AG08396 (cell line): ENCODE measurements at regions not wholly inside any gene's neighbourhood (a gene's known extent, or its start where the extent isn't known, plus 50 kb on each side); places are given as distances from the start of the nearest gene placed in this dataset.

Experiments used
- DNase-seq: peaks from one replicate; pipeline ENCODE4 v3.0.0; 2012; ENCODE audit warnings: low spot score, mixed read lengths

GRCh38 chr9:134585746-134586706 is 55.6 kb upstream of the COL5A1 start:
- DNase-seq = peak; percentile 71

- no peak for DNase-seq
Observed at GRCh38 chr9:134589748-134590147, 51.9 kb upstream of the COL5A1 start.

DNA sequence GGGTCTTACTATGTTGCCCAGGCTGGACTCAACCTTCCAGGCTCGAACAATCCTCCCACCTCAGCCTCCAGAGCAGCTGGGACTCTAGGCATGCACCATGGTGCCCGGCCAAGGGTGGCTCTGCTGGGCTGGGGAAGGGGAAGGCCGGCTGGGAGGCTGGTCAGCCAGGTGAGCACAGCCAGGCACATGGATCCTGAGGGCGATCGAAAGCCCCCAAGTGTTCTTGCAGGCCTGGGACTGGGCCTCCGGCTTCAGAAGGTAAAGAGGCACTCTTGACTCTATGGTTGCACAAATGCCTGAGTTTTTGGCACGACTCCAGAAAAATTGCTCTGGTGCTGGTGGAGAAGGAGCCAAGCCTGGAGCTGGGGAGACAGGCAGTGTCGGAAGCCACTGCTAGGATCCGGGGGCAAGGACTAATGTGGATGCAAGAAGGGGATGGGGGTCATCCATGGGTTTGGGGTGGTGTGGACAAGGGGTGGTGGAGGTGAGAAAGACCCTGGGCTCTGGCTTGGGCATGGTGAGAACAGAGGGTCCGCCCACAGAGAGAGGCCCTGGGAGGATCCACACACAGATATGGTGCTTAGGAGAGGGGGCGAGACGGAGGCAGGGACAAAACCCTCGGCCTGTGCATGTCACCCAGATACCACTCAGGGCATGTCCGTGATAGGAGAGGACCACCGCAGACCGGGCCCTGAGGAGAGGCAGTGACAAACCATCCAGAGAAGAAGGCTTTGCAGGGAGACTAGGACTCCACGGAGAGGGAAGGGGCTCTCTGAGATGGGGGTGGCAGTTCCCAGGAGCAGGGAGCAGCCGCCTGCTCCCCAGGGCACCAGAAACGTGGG is 51.1 kb upstream of the COL5A1 start:
- no peak for DNase-seq

GRCh38 chr9:134591082-134591571 is 50.5 kb upstream of the COL5A1 start:
- DNase-seq = no peak

DNA sequence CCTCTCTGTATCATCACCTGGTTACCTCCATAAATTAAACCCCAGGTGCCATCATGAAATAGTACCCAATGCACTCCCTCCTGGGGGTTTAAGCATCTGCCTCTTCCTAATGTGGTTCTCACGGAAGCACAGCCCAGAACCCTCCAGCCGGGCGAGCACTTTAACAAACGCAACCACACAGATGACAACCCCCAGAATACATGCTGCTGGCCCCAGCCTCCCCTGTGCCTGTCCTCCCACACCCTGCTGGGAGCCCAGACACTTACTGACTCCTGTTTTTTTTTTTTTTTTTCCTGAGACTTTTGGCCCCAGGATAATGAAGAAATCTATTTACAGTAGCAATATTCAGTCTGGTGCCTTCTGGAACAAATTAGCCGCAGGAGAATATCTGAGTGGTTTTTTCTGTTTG is 50.0 kb upstream of the COL5A1 start:
- DNase-seq = no peak
